GM12878 (cell line): ENCODE measurements at regions not wholly inside any gene's neighbourhood (a gene's known extent, or its start where the extent isn't known, plus 50 kb on each side); places are given as distances from the start of the nearest gene placed in this dataset.

Source experiments
- ATAC-seq: fragments of 200-7000 bp; cut with Tn5 transposase; 3 replicates; pipeline ENCODE4 v1.9.1; 2020; ENCODE audit warnings: mild to moderate bottlenecking, moderate library complexity
- BruUV-seq: library from RNA; stranded (reverse); fragments of 400-500 nt; replicated peaks from 2 replicates; lab custom pipeline; 2021; lab: Mats Ljungman, UMichigan
- CTCF ChIA-PET: fragments of 300-600 bp; sonication (Branson Sonifier 250); formaldehyde crosslinking; extraction: SDS; loops from one replicate; lab custom pipeline; 2021; ENCODE audit warnings: inconsistent platforms; lab: Yijun Ruan, JAX
- POLR2A ChIA-PET: fragments of 350-600 bp; formaldehyde crosslinking; extraction: SDS; loops from one replicate; lab custom pipeline; 2021; ENCODE audit warnings: inconsistent platforms; lab: Charles Lee
- RAD21 ChIA-PET: fragments of 300-600 bp; sonication (Branson Sonifier 250); formaldehyde crosslinking; loops from one replicate; lab custom pipeline; 2023; ENCODE audit warnings: antibody characterized with exemption; ENCODE audit not compliant: unreplicated experiment; lab: Charles Lee
- SMC1A ChIA-PET: fragments of 300-600 bp; sonication (Branson Sonifier 250); formaldehyde crosslinking; loops from one replicate; lab custom pipeline; 2023; ENCODE audit not compliant: unreplicated experiment, uncharacterized antibody; lab: Charles Lee
- DNase-seq: peaks from one replicate; pipeline ENCODE4 v3.0.0-alpha.2; 2011; ENCODE audit warnings: low read depth, low spot score
- FAIRE-seq: peaks from 3 replicates; lab custom pipeline; 2011; peaks lifted over from hg19 to GRCh38; lab: Jason Lieb, UNC
- H2AFZ ChIP-seq: 2 replicates; pipeline ENCODE4 v1.6.0; 2011; ENCODE audit warnings: low read depth, low read length, control low read depth; ENCODE audit not compliant: control insufficient read depth
- H3K27ac ChIP-seq: 2 replicates; pipeline ENCODE4 v1.5.1; 2011; ENCODE audit warnings: control low read depth; ENCODE audit not compliant: control insufficient read depth, insufficient read depth
- H3K27me3 ChIP-seq, 2 experiments: replicated peaks in 1 of 2; 2 replicates each; pipeline versions ENCODE4 v1.6.0 to v1.6.1; 2011; ENCODE audit warnings: low read length in 1 of 2; ENCODE audit not compliant: control insufficient read depth in 2 of 2, insufficient read depth in 2 of 2
- H3K36me3 ChIP-seq, 2 experiments: 2 replicates each; pipeline ENCODE4 v1.5.1; 2011; ENCODE audit warnings: low read length in 1 of 2; ENCODE audit not compliant: control insufficient read depth in 2 of 2, insufficient read depth in 2 of 2
- H3K4me1 ChIP-seq: 2 replicates; pipeline ENCODE4 v1.6.1; 2011; ENCODE audit warnings: mild to moderate bottlenecking, low read length, moderate library complexity, mixed read lengths; ENCODE audit not compliant: control insufficient read depth, insufficient read depth
- H3K4me2 ChIP-seq: 2 replicates; pipeline ENCODE4 v1.6.0; 2011; ENCODE audit warnings: control low read depth; ENCODE audit not compliant: control insufficient read depth, insufficient read depth
- H3K4me3 ChIP-seq: fragments of 200-600 bp; sonication (generic); 2 replicates; pipeline ENCODE4 v1.5.1; 2016
- H3K79me2 ChIP-seq: 2 replicates; pipeline ENCODE4 v1.6.0; 2011; ENCODE audit warnings: low read length; ENCODE audit not compliant: control insufficient read depth, insufficient read depth
- H3K9ac ChIP-seq: 2 replicates; pipeline ENCODE4 v1.8.0; 2011; ENCODE audit warnings: low read length, control low read depth, mixed read lengths; ENCODE audit not compliant: control insufficient read depth, insufficient read depth
- H3K9me3 ChIP-seq: replicated peaks from 3 replicates; pipeline ENCODE4 v1.5.1; 2011; ENCODE audit warnings: mild to moderate bottlenecking, low read length; ENCODE audit not compliant: control insufficient read depth, insufficient read depth
- H4K20me1 ChIP-seq: 2 replicates; pipeline ENCODE4 v1.6.0; 2011; ENCODE audit not compliant: control insufficient read depth, insufficient read depth
- ATF7 ChIP-seq: fragments of 450-650 bp; IDR thresholded peaks from 2 replicates; pipeline ENCODE4 v1.6.1; 2016; ENCODE audit warnings: low read depth, mild to moderate bottlenecking
- BCL11A ChIP-seq: IDR thresholded peaks from 2 replicates; pipeline ENCODE4 v1.6.1; 2011; ENCODE audit warnings: low read depth, low read length
- FOS ChIP-seq: IDR thresholded peaks from 3 replicates; pipeline ENCODE4 v1.6.1; 2011; ENCODE audit warnings: borderline replicate concordance; ENCODE audit not compliant: insufficient read length; ENCODE audit errors: extremely low read depth
- HDAC2 ChIP-seq: fragments of 200-600 bp; sonication (generic); IDR thresholded peaks from 2 replicates; pipeline ENCODE4 v1.6.1; 2017
- JUND ChIP-seq: IDR thresholded peaks from 2 replicates; pipeline ENCODE4 v1.6.1; 2012; ENCODE audit warnings: low read depth, mild to moderate bottlenecking, low read length, improper control_type of control experiment, moderate library complexity
- NFYB ChIP-seq: IDR thresholded peaks from 2 replicates; pipeline ENCODE4 v1.6.1; 2011; ENCODE audit warnings: low read depth, mild to moderate bottlenecking, low read length, improper control_type of control experiment, moderate library complexity; ENCODE audit not compliant: insufficient read depth
- NRF1 ChIP-seq: conservative IDR thresholded peaks from 2 replicates; pipeline ENCODE4 v1.6.1; 2011; ENCODE audit warnings: mild to moderate bottlenecking, low read depth, low read length, improper control_type of control experiment
- POLR2A ChIP-seq: IDR thresholded peaks from 2 replicates; pipeline ENCODE4 v1.6.1; 2011; ENCODE audit warnings: low read depth, mild to moderate bottlenecking, low read length
- SIN3A ChIP-seq: IDR thresholded peaks from 2 replicates; pipeline ENCODE4 v1.6.1; 2012; ENCODE audit warnings: low read depth, low read length, improper control_type of control experiment
- SUPT20H ChIP-seq: IDR thresholded peaks from 2 replicates; pipeline ENCODE4 v1.6.1; 2011; ENCODE audit warnings: low read depth, mild to moderate bottlenecking, low read length, moderate library complexity, borderline replicate concordance; ENCODE audit not compliant: control insufficient read depth
- USF2 ChIP-seq: IDR thresholded peaks from 2 replicates; pipeline ENCODE4 v1.6.1; 2011; ENCODE audit warnings: low read depth, low read length, improper control_type of control experiment, borderline replicate concordance
- WGBS: methylation state at CpG from one replicate; pipeline ENCODE4 v1.1.6; 2016; ENCODE audit warnings: low lambda C conversion rate; ENCODE audit not compliant: insufficient replicate concordance, insufficient coverage; ENCODE audit errors: missing lambda C conversion rate; 5-methylcytosine and 5-hydroxymethylcytosine counted together
- in situ Hi-C: fragments of 300-500 bp; cut with MboI; formaldehyde crosslinking; loops from 9 replicates; pipeline ENCODE4 v1.14.3; 2018; ENCODE audit warnings: mixed read lengths
- intact Hi-C: fragments of 100-400 bp; cut with micrococcal nuclease; formaldehyde crosslinking; loops from one replicate; pipeline ENCODE4 v1.14.2; 2022; ENCODE audit not compliant: unreplicated experiment
- TF ChIP-seq, protein P1 (sequence below): fragments of 450-650 bp; IDR thresholded peaks from 2 replicates; pipeline ENCODE4 v1.6.1; 2016; ENCODE audit warnings: mild to moderate bottlenecking, moderate library complexity, borderline replicate concordance
- TF ChIP-seq, protein P2 (sequence below): IDR thresholded peaks from 2 replicates; pipeline ENCODE4 v1.6.1; 2012; ENCODE audit warnings: improper control_type of control experiment, low read depth, low read length; ENCODE audit not compliant: insufficient replicate concordance

- TF ChIP-seq, protein P1, sequence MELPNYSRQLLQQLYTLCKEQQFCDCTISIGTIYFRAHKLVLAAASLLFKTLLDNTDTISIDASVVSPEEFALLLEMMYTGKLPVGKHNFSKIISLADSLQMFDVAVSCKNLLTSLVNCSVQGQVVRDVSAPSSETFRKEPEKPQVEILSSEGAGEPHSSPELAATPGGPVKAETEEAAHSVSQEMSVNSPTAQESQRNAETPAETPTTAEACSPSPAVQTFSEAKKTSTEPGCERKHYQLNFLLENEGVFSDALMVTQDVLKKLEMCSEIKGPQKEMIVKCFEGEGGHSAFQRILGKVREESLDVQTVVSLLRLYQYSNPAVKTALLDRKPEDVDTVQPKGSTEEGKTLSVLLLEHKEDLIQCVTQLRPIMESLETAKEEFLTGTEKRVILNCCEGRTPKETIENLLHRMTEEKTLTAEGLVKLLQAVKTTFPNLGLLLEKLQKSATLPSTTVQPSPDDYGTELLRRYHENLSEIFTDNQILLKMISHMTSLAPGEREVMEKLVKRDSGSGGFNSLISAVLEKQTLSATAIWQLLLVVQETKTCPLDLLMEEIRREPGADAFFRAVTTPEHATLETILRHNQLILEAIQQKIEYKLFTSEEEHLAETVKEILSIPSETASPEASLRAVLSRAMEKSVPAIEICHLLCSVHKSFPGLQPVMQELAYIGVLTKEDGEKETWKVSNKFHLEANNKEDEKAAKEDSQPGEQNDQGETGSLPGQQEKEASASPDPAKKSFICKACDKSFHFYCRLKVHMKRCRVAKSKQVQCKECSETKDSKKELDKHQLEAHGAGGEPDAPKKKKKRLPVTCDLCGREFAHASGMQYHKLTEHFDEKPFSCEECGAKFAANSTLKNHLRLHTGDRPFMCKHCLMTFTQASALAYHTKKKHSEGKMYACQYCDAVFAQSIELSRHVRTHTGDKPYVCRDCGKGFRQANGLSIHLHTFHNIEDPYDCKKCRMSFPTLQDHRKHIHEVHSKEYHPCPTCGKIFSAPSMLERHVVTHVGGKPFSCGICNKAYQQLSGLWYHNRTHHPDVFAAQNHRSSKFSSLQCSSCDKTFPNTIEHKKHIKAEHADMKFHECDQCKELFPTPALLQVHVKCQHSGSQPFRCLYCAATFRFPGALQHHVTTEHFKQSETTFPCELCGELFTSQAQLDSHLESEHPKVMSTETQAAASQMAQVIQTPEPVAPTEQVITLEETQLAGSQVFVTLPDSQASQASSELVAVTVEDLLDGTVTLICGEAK: no peak
- TF ChIP-seq BCL11A (no peak), POLR2A (no peak), NFYB (no peak), ATF7 (no peak)
Measured at GRCh38 chrX:45664727-45665290, 464.1 kb upstream of the DIPK2B start (continued).

DNA sequence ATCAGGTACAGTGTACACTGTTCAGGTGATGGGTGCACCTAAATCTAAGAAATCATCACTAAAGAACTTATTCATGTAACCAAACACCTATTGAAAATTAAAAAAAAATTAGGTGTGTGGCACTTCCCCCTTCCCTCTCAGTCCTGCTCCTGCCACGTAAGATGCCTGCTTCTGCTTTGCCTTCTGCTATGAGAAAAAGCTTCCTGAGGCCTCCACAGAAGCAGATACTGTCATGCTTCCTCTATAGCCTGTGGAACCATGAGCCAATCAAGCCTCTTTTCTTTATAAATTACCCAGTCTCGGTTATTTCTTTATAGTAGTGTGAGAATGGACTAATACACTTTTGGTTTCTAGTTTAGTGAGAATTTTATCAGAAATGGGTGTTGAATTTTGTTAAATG is 459.8 kb upstream of the DIPK2B start:
- ChIA-PET CTCF (no interaction called here), RAD21 (no interaction called here), POLR2A (no interaction called here), SMC1A (no interaction called here)
- DNase-seq (no peak), ATAC-seq (no peak), FAIRE-seq (no peak)
- BruUV-seq: no TSS peak
- Histone ChIP-seq H3K36me3 (no peaks in the 10 kb centered on the region), H4K20me1 (no peaks in the 10 kb centered on the region), H2AFZ (no peak overlapping the region), H3K79me2 (no peaks in the 10 kb centered on the region), H3K4me1 (no peaks in the 10 kb centered on the region), H3K27me3 (no peaks in the 10 kb centered on the region), H3K4me3 (no peak overlapping the region), H3K27ac (no peak overlapping the region), H3K9ac (no peak overlapping the region), H3K9me3 (no peaks in the 10 kb centered on the region; the same call in 2 of the 3 replicates), H3K4me2 (no peak overlapping the region)
- in situ Hi-C loops (no loop called here), intact Hi-C loops (no loop called here)
- 0% methylated on average over 2 of the region's 2 CpGs for WGBS
- TF ChIP-seq USF2 (no peak), FOS (no peak), SUPT20H (no peak), SIN3A (no peak), NRF1 (no peak), HDAC2 (no peak), JUND (no peak)
- TF ChIP-seq, protein P2, sequence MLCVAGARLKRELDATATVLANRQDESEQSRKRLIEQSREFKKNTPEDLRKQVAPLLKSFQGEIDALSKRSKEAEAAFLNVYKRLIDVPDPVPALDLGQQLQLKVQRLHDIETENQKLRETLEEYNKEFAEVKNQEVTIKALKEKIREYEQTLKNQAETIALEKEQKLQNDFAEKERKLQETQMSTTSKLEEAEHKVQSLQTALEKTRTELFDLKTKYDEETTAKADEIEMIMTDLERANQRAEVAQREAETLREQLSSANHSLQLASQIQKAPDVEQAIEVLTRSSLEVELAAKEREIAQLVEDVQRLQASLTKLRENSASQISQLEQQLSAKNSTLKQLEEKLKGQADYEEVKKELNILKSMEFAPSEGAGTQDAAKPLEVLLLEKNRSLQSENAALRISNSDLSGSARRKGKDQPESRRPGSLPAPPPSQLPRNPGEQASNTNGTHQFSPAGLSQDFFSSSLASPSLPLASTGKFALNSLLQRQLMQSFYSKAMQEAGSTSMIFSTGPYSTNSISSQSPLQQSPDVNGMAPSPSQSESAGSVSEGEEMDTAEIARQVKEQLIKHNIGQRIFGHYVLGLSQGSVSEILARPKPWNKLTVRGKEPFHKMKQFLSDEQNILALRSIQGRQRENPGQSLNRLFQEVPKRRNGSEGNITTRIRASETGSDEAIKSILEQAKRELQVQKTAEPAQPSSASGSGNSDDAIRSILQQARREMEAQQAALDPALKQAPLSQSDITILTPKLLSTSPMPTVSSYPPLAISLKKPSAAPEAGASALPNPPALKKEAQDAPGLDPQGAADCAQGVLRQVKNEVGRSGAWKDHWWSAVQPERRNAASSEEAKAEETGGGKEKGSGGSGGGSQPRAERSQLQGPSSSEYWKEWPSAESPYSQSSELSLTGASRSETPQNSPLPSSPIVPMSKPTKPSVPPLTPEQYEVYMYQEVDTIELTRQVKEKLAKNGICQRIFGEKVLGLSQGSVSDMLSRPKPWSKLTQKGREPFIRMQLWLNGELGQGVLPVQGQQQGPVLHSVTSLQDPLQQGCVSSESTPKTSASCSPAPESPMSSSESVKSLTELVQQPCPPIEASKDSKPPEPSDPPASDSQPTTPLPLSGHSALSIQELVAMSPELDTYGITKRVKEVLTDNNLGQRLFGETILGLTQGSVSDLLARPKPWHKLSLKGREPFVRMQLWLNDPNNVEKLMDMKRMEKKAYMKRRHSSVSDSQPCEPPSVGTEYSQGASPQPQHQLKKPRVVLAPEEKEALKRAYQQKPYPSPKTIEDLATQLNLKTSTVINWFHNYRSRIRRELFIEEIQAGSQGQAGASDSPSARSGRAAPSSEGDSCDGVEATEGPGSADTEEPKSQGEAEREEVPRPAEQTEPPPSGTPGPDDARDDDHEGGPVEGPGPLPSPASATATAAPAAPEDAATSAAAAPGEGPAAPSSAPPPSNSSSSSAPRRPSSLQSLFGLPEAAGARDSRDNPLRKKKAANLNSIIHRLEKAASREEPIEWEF: no peak
